ENCODE measurements at regions not wholly inside any gene's neighbourhood (a gene's known extent, or its start where the extent isn't known, plus 50 kb on each side); places are given as distances from the start of the nearest gene placed in this dataset.

- FAIRE-seq (no peak), DNase-seq (ENCODE audit: insufficient read length, low spot score) (no peak)
- no peak for TF ChIP-seq POLR2A (IDR thresholded peaks at IDR 0.05; ENCODE audit: low read depth, low read length)
Measured at GRCh38 chr15:93424131-93424530, 335.1 kb upstream of the RGMA start.

- TF ChIP-seq POLR2A (IDR thresholded peaks at IDR 0.05; ENCODE audit: low read depth, low read length): no peak
- DNase-seq (ENCODE audit: insufficient read length, low spot score) (no peak), FAIRE-seq (no peak)
Measured at GRCh38 chr15:93422476-93422875, 333.5 kb upstream of the RGMA start.

- FAIRE-seq (no peak), DNase-seq (ENCODE audit: insufficient read length, low spot score) (no peak)
- TF ChIP-seq POLR2A (IDR thresholded peaks at IDR 0.05; ENCODE audit: low read depth, low read length): no peak
Measured at GRCh38 chr15:93420477-93420876, 331.5 kb upstream of the RGMA start.

GRCh38 chr15:93420050-93420452 lies 331.0 kb upstream of the RGMA start:
- FAIRE-seq (no peak), DNase-seq (ENCODE audit: insufficient read length, low spot score) (no peak)
- TF ChIP-seq POLR2A (IDR thresholded peaks at IDR 0.05; ENCODE audit: low read depth, low read length): no peak

GRCh38 chr15:93418566-93418965 lies 329.6 kb upstream of the RGMA start:
- DNase-seq (ENCODE audit: insufficient read length, low spot score) (no peak), FAIRE-seq (no peak)
- no peak for TF ChIP-seq POLR2A (IDR thresholded peaks at IDR 0.05; ENCODE audit: low read depth, low read length)

GRCh38 chr15:93417631-93418030 lies 328.6 kb upstream of the RGMA start:
- no peak for TF ChIP-seq POLR2A (IDR thresholded peaks at IDR 0.05; ENCODE audit: low read depth, low read length)
- FAIRE-seq: no peak
- DNase-seq (ENCODE audit: insufficient read length, low spot score): no peak

GRCh38 chr15:93417156-93417555 lies 328.1 kb upstream of the RGMA start:
- FAIRE-seq: no peak
- no peak for DNase-seq (ENCODE audit: insufficient read length, low spot score)
- TF ChIP-seq POLR2A (IDR thresholded peaks at IDR 0.05; ENCODE audit: low read depth, low read length): no peak

GRCh38 chr15:93415576-93415975 lies 326.6 kb upstream of the RGMA start:
- FAIRE-seq: no peak
- no peak for TF ChIP-seq POLR2A (IDR thresholded peaks at IDR 0.05; ENCODE audit: low read depth, low read length)

GRCh38 chr15:93414576-93415231 lies 325.7 kb upstream of the RGMA start:
- DNase-seq (ENCODE audit: insufficient read length, low spot score): no peak
- TF ChIP-seq POLR2A (IDR thresholded peaks at IDR 0.05; ENCODE audit: low read depth, low read length): no peak
- no peak for FAIRE-seq

More at GRCh38 chr15:93415576-93415975, 326.6 kb upstream of the RGMA start:
- DNase-seq (ENCODE audit: insufficient read length, low spot score): no peak

GRCh38 chr15:93413745-93414144 lies 324.7 kb upstream of the RGMA start:
- no peak for FAIRE-seq
- TF ChIP-seq POLR2A (IDR thresholded peaks at IDR 0.05; ENCODE audit: low read depth, low read length): no peak

GRCh38 chr15:93399121-93399520 lies 310.1 kb upstream of the RGMA start:
- no peak for TF ChIP-seq POLR2A (IDR thresholded peaks at IDR 0.05; ENCODE audit: low read depth, low read length)
- FAIRE-seq (no peak), DNase-seq (ENCODE audit: insufficient read length, low spot score) (no peak)

More at GRCh38 chr15:93413745-93414144, 324.7 kb upstream of the RGMA start:
- DNase-seq (ENCODE audit: insufficient read length, low spot score): no peak

- FAIRE-seq (no peak), DNase-seq (ENCODE audit: insufficient read length, low spot score) (no peak)
- no peak for TF ChIP-seq POLR2A (IDR thresholded peaks at IDR 0.05; ENCODE audit: low read depth, low read length)
Measured at GRCh38 chr15:93389211-93389610, 300.2 kb upstream of the RGMA start.

GRCh38 chr15:93384886-93385285 lies 295.9 kb upstream of the RGMA start:
- DNase-seq (ENCODE audit: insufficient read length, low spot score) (no peak), FAIRE-seq (no peak)
- TF ChIP-seq POLR2A (IDR thresholded peaks at IDR 0.05; ENCODE audit: low read depth, low read length): no peak

- FAIRE-seq (no peak), DNase-seq (ENCODE audit: insufficient read length, low spot score) (no peak)
Measured at GRCh38 chr15:93382200-93382820, 293.3 kb upstream of the RGMA start.

GRCh38 chr15:93378558-93378957 lies 289.5 kb upstream of the RGMA start:
- DNase-seq (ENCODE audit: insufficient read length, low spot score): no peak
- FAIRE-seq: no peak
- no peak for TF ChIP-seq POLR2A (IDR thresholded peaks at IDR 0.05; ENCODE audit: low read depth, low read length)

More at GRCh38 chr15:93382200-93382820, 293.3 kb upstream of the RGMA start:
- TF ChIP-seq POLR2A (IDR thresholded peaks at IDR 0.05; ENCODE audit: low read depth, low read length): no peak

Measured in H54 (cell line).